ENCODE measurements at regions not wholly inside any gene's neighbourhood (a gene's known extent, or its start where the extent isn't known, plus 50 kb on each side); places are given as distances from the start of the nearest gene placed in this dataset.

DNA sequence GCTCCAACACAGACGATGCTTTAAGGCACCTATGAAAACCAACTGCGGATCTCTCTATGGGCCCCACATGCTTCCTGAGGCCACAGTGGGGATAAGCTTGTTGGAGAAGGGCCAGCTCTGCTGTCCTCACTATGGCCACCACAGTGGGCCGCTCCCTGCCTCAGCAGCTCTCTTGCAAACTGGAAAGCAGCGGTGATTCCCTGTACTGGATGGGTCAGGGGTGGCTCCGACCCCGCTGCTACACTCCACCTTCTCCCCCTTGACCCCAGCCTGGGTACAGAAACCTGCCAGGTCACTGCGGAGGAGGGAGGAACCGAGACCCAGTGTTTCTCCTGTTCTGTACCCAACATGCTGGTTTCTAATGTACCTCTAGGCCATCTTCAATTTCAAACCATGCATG lies 403.9 kb downstream of the CTTN start:
- no peak for TF ChIP-seq EZH2 (IDR thresholded peaks at IDR 0.05; ENCODE audit: insufficient read depth, poor library complexity, severe bottlenecking)
- TF ChIP-seq EZH2phosphoT487 (IDR thresholded peaks at IDR 0.05; ENCODE audit: insufficient read depth, low read depth) = no peak

Data from GM23248 (cell line).